Omental fat pad (tissue), 3 donors: ENCODE measurements at regions not wholly inside any gene's neighbourhood (a gene's known extent, or its start where the extent isn't known, plus 50 kb on each side); places are given as distances from the start of the nearest gene placed in this dataset.

Experiments
- ATAC-seq: fragments of 150-250 bp; one replicate; pipeline ENCODE4 v1.9.1; 2016; ENCODE audit warnings: mild to moderate bottlenecking, moderate library complexity; ENCODE audit not compliant: low FRiP score
- DNase-seq: peaks from one replicate; pipeline ENCODE4 v3.0.0-alpha.2; 2019; ENCODE audit warnings: low spot score
- TF ChIP-seq, protein P1 (sequence below), 3 donors: fragments of 450-650 bp; IDR thresholded peaks; one replicate each; pipeline ENCODE4 v1.5.1; 2016 to 2017; ENCODE audit warnings: antibody characterized with exemption in 3 of 3, mild to moderate bottlenecking in 3 of 3, moderate library complexity in 2 of 3

DNA sequence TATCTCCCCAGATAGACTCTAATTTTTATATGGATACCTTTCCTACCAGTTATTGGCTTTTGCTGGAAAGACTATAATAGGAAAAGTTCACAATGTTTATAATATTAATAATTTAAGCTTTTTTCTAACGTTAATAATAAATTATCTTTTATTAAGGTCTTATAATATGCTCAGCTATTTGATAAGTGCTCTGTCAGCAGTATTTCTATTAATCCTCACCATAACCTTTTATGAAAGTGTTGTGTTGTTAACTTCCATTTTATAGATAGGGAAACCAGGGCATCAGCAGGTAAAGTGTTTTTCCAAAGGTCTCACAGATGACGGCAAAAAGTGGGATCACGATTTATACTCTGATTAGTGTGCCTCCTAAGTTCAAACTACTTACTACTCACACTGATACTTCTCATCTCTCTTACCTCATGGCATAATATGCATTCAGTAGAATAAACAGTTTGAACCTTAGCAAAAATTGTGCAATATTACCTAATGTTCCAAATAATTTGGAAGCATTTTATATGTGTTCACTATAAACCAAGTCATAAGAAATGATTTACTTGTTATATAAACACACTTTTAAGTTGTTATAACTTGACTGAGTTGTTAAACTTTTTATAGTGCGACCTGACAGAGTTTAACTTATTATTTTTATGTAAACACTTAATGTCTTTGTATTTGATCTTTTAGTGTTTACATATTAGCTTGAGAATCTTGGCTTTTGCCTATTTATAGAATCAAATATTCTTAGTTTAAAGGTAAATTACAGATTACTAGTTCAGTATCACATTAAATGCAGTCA, 274.9 kb upstream of the DCBLD2 start:
- DNase-seq (no peak), ATAC-seq (no peak)

GRCh38 chr3:99175276-99175812, 273.8 kb upstream of the DCBLD2 start:
- no peak for DNase-seq
- ATAC-seq: no peak
- TF ChIP-seq, protein P1, sequence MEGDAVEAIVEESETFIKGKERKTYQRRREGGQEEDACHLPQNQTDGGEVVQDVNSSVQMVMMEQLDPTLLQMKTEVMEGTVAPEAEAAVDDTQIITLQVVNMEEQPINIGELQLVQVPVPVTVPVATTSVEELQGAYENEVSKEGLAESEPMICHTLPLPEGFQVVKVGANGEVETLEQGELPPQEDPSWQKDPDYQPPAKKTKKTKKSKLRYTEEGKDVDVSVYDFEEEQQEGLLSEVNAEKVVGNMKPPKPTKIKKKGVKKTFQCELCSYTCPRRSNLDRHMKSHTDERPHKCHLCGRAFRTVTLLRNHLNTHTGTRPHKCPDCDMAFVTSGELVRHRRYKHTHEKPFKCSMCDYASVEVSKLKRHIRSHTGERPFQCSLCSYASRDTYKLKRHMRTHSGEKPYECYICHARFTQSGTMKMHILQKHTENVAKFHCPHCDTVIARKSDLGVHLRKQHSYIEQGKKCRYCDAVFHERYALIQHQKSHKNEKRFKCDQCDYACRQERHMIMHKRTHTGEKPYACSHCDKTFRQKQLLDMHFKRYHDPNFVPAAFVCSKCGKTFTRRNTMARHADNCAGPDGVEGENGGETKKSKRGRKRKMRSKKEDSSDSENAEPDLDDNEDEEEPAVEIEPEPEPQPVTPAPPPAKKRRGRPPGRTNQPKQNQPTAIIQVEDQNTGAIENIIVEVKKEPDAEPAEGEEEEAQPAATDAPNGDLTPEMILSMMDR (IDR thresholded peaks at IDR 0.05): no peak

More for the DNA sequence above, 274.9 kb upstream of the DCBLD2 start:
- TF ChIP-seq, protein P1 (IDR thresholded peaks at IDR 0.05): no peak

DNA sequence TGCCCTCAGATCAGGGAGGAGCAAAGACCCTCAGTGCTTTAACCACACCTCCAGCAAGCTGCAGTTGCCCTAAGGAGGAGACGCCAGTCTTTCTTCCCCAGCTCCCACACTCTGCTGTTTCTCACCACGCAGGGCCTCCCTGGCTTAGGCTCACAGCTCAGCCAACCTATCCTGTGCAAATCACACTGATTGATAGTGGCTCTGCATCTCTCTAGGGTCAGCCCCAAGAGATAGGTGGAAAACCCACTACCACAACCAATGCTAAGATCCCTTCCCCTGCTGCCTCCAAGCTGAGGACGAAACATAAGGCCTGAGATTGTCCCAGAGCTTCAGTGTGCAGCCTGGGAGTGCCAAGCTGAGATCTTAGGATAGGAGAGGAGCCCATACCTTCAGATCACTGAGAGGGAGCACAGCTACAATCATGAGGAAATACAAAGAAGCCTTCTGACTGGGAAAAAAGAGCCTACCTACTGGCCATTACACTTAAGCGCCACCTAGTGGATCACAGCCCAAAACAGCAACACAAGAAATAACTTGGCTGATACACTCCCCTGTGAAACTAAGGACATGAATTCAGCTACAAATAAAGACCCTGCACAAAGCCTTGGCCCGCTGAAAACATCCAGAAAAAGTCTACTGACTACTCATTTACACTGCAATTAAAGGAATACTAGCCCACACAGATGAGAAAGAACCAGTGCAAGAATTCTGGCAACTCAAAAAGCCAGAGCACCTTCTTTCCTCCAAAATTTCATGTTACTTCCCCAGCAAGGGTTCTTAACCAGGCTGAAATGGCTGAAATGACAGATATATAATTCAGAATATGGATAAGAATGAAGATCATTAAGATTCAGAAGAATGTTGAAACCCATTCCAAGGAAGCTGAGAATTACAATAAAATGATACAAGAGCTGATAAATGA, 271.5 kb upstream of the DCBLD2 start:
- DNase-seq (no peak), ATAC-seq (no peak)
- TF ChIP-seq, protein P1 (IDR thresholded peaks at IDR 0.05): no peak

DNA sequence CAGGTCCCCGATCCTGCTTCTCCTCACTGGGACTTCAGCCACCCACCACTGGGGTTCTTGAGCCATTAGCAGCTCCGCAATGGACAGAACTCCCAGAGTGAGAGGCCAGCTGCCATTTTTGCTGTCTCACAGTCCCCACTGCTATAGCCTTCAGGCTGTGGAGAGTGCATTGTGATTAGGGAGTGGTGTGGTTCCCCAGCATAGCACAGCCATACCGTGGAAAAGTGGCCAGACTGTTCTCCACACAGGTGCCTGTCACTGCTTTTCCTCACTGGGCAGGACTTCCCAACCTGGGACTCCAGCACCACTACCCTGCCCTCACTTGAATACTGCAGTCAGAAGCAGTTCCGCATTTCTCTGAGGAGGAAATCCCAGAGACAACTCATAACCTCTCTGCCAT, 270.3 kb upstream of the DCBLD2 start:
- ATAC-seq: no peak
- TF ChIP-seq, protein P1 (IDR thresholded peaks at IDR 0.05): no peak
- no peak for DNase-seq

GRCh38 chr3:99170867-99171517, 269.5 kb upstream of the DCBLD2 start:
- ATAC-seq (no peak), DNase-seq (no peak)
- TF ChIP-seq, protein P1 (IDR thresholded peaks at IDR 0.05): no peak

DNA sequence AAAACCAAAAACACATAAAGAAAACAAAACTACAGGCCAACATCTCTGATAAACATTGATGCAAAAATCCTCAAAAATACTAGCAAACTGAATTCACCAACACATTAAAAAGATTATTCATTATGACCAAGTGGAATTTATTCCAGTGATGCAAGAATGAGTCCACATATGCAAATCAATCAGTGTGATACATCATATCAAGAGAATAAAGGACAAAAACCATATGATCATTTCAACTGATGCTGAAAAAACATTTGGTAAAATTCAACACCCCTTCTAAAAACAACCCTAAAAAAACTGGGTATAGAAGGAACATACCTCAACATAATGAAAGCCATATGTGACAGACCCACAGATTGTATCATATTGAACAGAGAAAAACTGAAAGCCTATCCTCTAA, 265.6 kb upstream of the DCBLD2 start:
- TF ChIP-seq, protein P1 (IDR thresholded peaks at IDR 0.05): no peak
- DNase-seq: no peak
- no peak for ATAC-seq
